GM19035 (cell line): ENCODE measurements at regions not wholly inside any gene's neighbourhood (a gene's known extent, or its start where the extent isn't known, plus 50 kb on each side); places are given as distances from the start of the nearest gene placed in this dataset.

Experiments used
- ATAC-seq: cut with Tn5 transposase; IDR thresholded peaks from one replicate; pipeline ENCODE4 v1.9.1; 2021; ENCODE audit not compliant: unreplicated experiment

GRCh38 chr2:75288760-75289159 lies 89.4 kb upstream of the TACR1 start:
- peak; percentile 47 for ATAC-seq

- ATAC-seq, result no peak
Measured at GRCh38 chr2:75287624-75288316, 88.5 kb upstream of the TACR1 start.

GRCh38 chr2:75284345-75284744 lies 85.0 kb upstream of the TACR1 start:
- ATAC-seq, result no peak

- no peak for ATAC-seq
Measured at GRCh38 chr2:75278821-75279379, 79.6 kb upstream of the TACR1 start.

GRCh38 chr2:75278314-75278713 lies 79.0 kb upstream of the TACR1 start:
- no peak for ATAC-seq

GRCh38 chr2:75277111-75277510 lies 77.8 kb upstream of the TACR1 start:
- ATAC-seq, result no peak

- no peak for ATAC-seq
Measured at GRCh38 chr2:75276093-75277029, 77.0 kb upstream of the TACR1 start.

GRCh38 chr2:75274936-75275335 lies 75.6 kb upstream of the TACR1 start:
- ATAC-seq, result no peak

- ATAC-seq, result no peak
Measured at GRCh38 chr2:75268112-75268511, 68.8 kb upstream of the TACR1 start.

- ATAC-seq, result no peak
Measured at GRCh38 chr2:75261923-75262322, 62.6 kb upstream of the TACR1 start.

- ATAC-seq, result no peak
Measured at GRCh38 chr2:75260946-75261345, 61.6 kb upstream of the TACR1 start.

- no peak for ATAC-seq
Measured at GRCh38 chr2:75258620-75259019, 59.3 kb upstream of the TACR1 start.

- no peak for ATAC-seq
Measured at GRCh38 chr2:75256485-75256884, 57.2 kb upstream of the TACR1 start.

- no peak for ATAC-seq
Measured at GRCh38 chr2:75253526-75253925, 54.2 kb upstream of the TACR1 start.

GRCh38 chr2:75251896-75252295 lies 52.6 kb upstream of the TACR1 start:
- ATAC-seq, result no peak
